ENCODE measurements at regions not wholly inside any gene's neighbourhood (a gene's known extent, or its start where the extent isn't known, plus 50 kb on each side); places are given as distances from the start of the nearest gene placed in this dataset.

- Histone ChIP-seq H3K36me3 (ENCODE audit: insufficient read depth, low read length) (no peaks in the 10 kb centered on the region), H3K27me3 (ENCODE audit: insufficient read depth, low read length) (no peaks in the 10 kb centered on the region), H3K9ac (ENCODE audit: low read length) (no peak overlapping the region), H2AFZ (ENCODE audit: low read depth, low read length) (no peak overlapping the region), H3K79me2 (ENCODE audit: insufficient read depth, low read length) (no peaks in the 10 kb centered on the region), H3K4me1 (ENCODE audit: insufficient read depth, low read length) (no peaks in the 10 kb centered on the region), H3K4me2 (ENCODE audit: low read length) (no peak overlapping the region), H4K20me1 (ENCODE audit: insufficient read depth, low read length) (no peaks in the 10 kb centered on the region), H3K27ac (ENCODE audit: low read depth, low read length) (no peak overlapping the region), H3K4me3 (ENCODE audit: insufficient read depth, low read depth, low read length) (no peak overlapping the region), H3K9me3 (ENCODE audit: insufficient read depth, low read depth, low read length) (no peaks in the 10 kb centered on the region)
- no peak for FAIRE-seq
- Mint-ChIP-seq H3K4me3 (ENCODE audit: unreplicated experiment) (no peak overlapping the region), H3K27me3 (ENCODE audit: low read depth, unreplicated experiment) (no peaks in the 10 kb centered on the region), H3K36me3 (ENCODE audit: low read depth, unreplicated experiment) (no peaks in the 10 kb centered on the region), H3K9me3 (ENCODE audit: unreplicated experiment) (no peaks in the 10 kb centered on the region), H3K4me1 (ENCODE audit: low read depth, unreplicated experiment) (no peaks in the 10 kb centered on the region), H3K27ac (ENCODE audit: unreplicated experiment) (no peak overlapping the region)
- no peak for DNase-seq (ENCODE audit: low read depth)
- TF ChIP-seq EZH2 (IDR thresholded peaks at IDR 0.05; ENCODE audit: insufficient read depth, low read length), result no peak
Observed at GRCh38 chr11:106327134-106327533, 249.7 kb downstream of the AASDHPPT start.

GRCh38 chr11:106327637-106328036 lies 250.2 kb downstream of the AASDHPPT start:
- FAIRE-seq (no peak), DNase-seq (ENCODE audit: low read depth) (no peak)
- Mint-ChIP-seq H3K4me1 (ENCODE audit: low read depth, unreplicated experiment) (no peaks in the 10 kb centered on the region), H3K36me3 (ENCODE audit: low read depth, unreplicated experiment) (no peaks in the 10 kb centered on the region), H3K27me3 (ENCODE audit: low read depth, unreplicated experiment) (no peaks in the 10 kb centered on the region), H3K27ac (ENCODE audit: unreplicated experiment) (no peak overlapping the region), H3K9me3 (ENCODE audit: unreplicated experiment) (no peaks in the 10 kb centered on the region), H3K4me3 (ENCODE audit: unreplicated experiment) (no peak overlapping the region)
- H3K9me3 ChIP-seq (ENCODE audit: insufficient read depth, low read depth, low read length), result no peaks in the 10 kb centered on the region
- no peak overlapping the region for H3K4me3 ChIP-seq (ENCODE audit: insufficient read depth, low read depth, low read length)
- no peak overlapping the region for H3K27ac ChIP-seq (ENCODE audit: low read depth, low read length)
- H3K27me3 ChIP-seq (ENCODE audit: insufficient read depth, low read length), result no peaks in the 10 kb centered on the region
- no peak overlapping the region for H3K4me2 ChIP-seq (ENCODE audit: low read length)
- no peaks in the 10 kb centered on the region for H4K20me1 ChIP-seq (ENCODE audit: insufficient read depth, low read length)
- H3K4me1 ChIP-seq (ENCODE audit: insufficient read depth, low read length), result no peaks in the 10 kb centered on the region
- no peak overlapping the region for H2AFZ ChIP-seq (ENCODE audit: low read depth, low read length)
- no peaks in the 10 kb centered on the region for H3K79me2 ChIP-seq (ENCODE audit: insufficient read depth, low read length)
- no peak overlapping the region for H3K9ac ChIP-seq (ENCODE audit: low read length)
- no peaks in the 10 kb centered on the region for H3K36me3 ChIP-seq (ENCODE audit: insufficient read depth, low read length)
- no peak for TF ChIP-seq EZH2 (IDR thresholded peaks at IDR 0.05; ENCODE audit: insufficient read depth, low read length)
- TF ChIP-seq CTCF (IDR thresholded peaks at IDR 0.05; ENCODE audit: insufficient read depth, low read depth, low read length), result no peak

GRCh38 chr11:106329273-106330018 lies 252.0 kb downstream of the AASDHPPT start:
- H3K27me3 ChIP-seq (ENCODE audit: insufficient read depth, low read length), result no peaks in the 10 kb centered on the region
- no peaks in the 10 kb centered on the region for H3K36me3 Mint-ChIP-seq (ENCODE audit: low read depth, unreplicated experiment)
- no peak for TF ChIP-seq EZH2 (IDR thresholded peaks at IDR 0.05; ENCODE audit: insufficient read depth, low read length)
- no peak for TF ChIP-seq CTCF (IDR thresholded peaks at IDR 0.05; ENCODE audit: insufficient read depth, low read depth, low read length)
- H3K4me2 ChIP-seq (ENCODE audit: low read length), result no peak overlapping the region
- no peaks in the 10 kb centered on the region for H3K36me3 ChIP-seq (ENCODE audit: insufficient read depth, low read length)
- no peaks in the 10 kb centered on the region for H3K27me3 Mint-ChIP-seq (ENCODE audit: low read depth, unreplicated experiment)
- no peak overlapping the region for H3K27ac Mint-ChIP-seq (ENCODE audit: unreplicated experiment)
- no peaks in the 10 kb centered on the region for H3K9me3 Mint-ChIP-seq (ENCODE audit: unreplicated experiment)
- H2AFZ ChIP-seq (ENCODE audit: low read depth, low read length), result no peak overlapping the region
- no peak overlapping the region for H3K4me3 Mint-ChIP-seq (ENCODE audit: unreplicated experiment)
- no peak overlapping the region for H3K9ac ChIP-seq (ENCODE audit: low read length)
- FAIRE-seq (no peak), DNase-seq (ENCODE audit: low read depth) (peak; percentile 18)
- no peak overlapping the region for H3K27ac ChIP-seq (ENCODE audit: low read depth, low read length)
- no peaks in the 10 kb centered on the region for H3K4me1 Mint-ChIP-seq (ENCODE audit: low read depth, unreplicated experiment)
- no peaks in the 10 kb centered on the region for H4K20me1 ChIP-seq (ENCODE audit: insufficient read depth, low read length)
- H3K4me1 ChIP-seq (ENCODE audit: insufficient read depth, low read length), result no peaks in the 10 kb centered on the region
- H3K79me2 ChIP-seq (ENCODE audit: insufficient read depth, low read length), result no peaks in the 10 kb centered on the region
- no peaks in the 10 kb centered on the region for H3K9me3 ChIP-seq (ENCODE audit: insufficient read depth, low read depth, low read length)
- H3K4me3 ChIP-seq (ENCODE audit: insufficient read depth, low read depth, low read length), result no peak overlapping the region

All from astrocyte (in vitro differentiated cells and primary cell).